H1 (cell line): ENCODE measurements at regions not wholly inside any gene's neighbourhood (a gene's known extent, or its start where the extent isn't known, plus 50 kb on each side); places are given as distances from the start of the nearest gene placed in this dataset.

Experiments used
- CTCF ChIA-PET: fragments of 300-600 bp; sonication (Branson Sonifier 250); formaldehyde crosslinking; loops from one replicate; lab custom pipeline; 2021; ENCODE audit not compliant: partially characterized antibody; lab: Charles Lee
- POLR2A ChIA-PET: fragments of 300-600 bp; sonication (Branson Sonifier 250); formaldehyde crosslinking; loops from one replicate; lab custom pipeline; 2021; ENCODE audit warnings: inconsistent platforms; ENCODE audit not compliant: partially characterized antibody; lab: Charles Lee
- DNase-seq, 2 experiments: peaks; one replicate each; pipeline versions ENCODE4 v3.0.0 to v3.0.0-alpha.2; 2010 to 2022; ENCODE audit warnings: low spot score in 2 of 2, low read depth in 1 of 2, mixed read lengths in 1 of 2
- FAIRE-seq: peaks from 2 replicates; lab custom pipeline; 2011; peaks lifted over from hg19 to GRCh38; lab: Jason Lieb, UNC
- H2AFZ ChIP-seq: 2 replicates; pipeline ENCODE4 v1.8.1; 2012; ENCODE audit warnings: low read length, inconsistent platforms
- H2AK5ac ChIP-seq: 2 replicates; pipeline ENCODE4 v1.6.1; 2013; ENCODE audit warnings: low read depth, low read length
- H2BK120ac ChIP-seq: replicated peaks from 2 replicates; pipeline ENCODE3; 2013; ENCODE audit warnings: low read depth, low read length, inconsistent platforms
- H2BK12ac ChIP-seq: 2 replicates; pipeline ENCODE4 v1.6.1; 2013; ENCODE audit warnings: low read depth, low read length
- H2BK15ac ChIP-seq: 2 replicates; pipeline ENCODE4 v1.6.1; 2013; ENCODE audit warnings: low read length
- H2BK20ac ChIP-seq: 2 replicates; pipeline ENCODE4 v1.6.1; 2013; ENCODE audit warnings: low read length
- H2BK5ac ChIP-seq: 2 replicates; pipeline ENCODE4 v1.6.1; 2013; ENCODE audit warnings: low read depth, low read length
- H3K14ac ChIP-seq: 2 replicates; pipeline ENCODE4 v1.6.1; 2013; ENCODE audit warnings: inconsistent platforms; ENCODE audit not compliant: insufficient read length
- H3K18ac ChIP-seq: 2 replicates; pipeline ENCODE4 v1.6.1; 2013; ENCODE audit warnings: low read length; ENCODE audit errors: extremely low read depth
- H3K23ac ChIP-seq: 2 replicates; pipeline ENCODE4 v1.6.1; 2013; ENCODE audit warnings: inconsistent platforms; ENCODE audit not compliant: insufficient read length
- H3K23me2 ChIP-seq: 2 replicates; pipeline ENCODE4 v1.6.1; 2013; ENCODE audit warnings: low read depth, low read length
- H3K27ac ChIP-seq: 2 replicates; pipeline ENCODE4 v1.6.1; 2011; ENCODE audit warnings: low read depth, low read length, inconsistent platforms
- H3K27me3 ChIP-seq, 4 experiments: replicated peaks in 1 of 4; 1 replicate in 1 of 4; 2 replicates in 3 of 4; pipeline versions ENCODE4 v1.6.1 to v1.8.1; 2011 to 2013; ENCODE audit warnings: low read length in 3 of 4, mild to moderate bottlenecking in 3 of 4, inconsistent platforms in 2 of 4, mixed read lengths in 2 of 4, moderate library complexity in 1 of 4; ENCODE audit not compliant: control insufficient read depth in 3 of 4, insufficient read depth in 3 of 4; ENCODE audit errors: extremely low read depth in 1 of 4
- H3K36me3 ChIP-seq, 4 experiments: 2 replicates each; pipeline versions ENCODE4 v1.6.1 to v1.8.1; 2011 to 2013; ENCODE audit warnings: mild to moderate bottlenecking in 4 of 4, low read length in 3 of 4, moderate library complexity in 2 of 4, control low read depth in 1 of 4, inconsistent platforms in 1 of 4; ENCODE audit not compliant: insufficient read depth in 4 of 4, control insufficient read depth in 2 of 4
- H3K4ac ChIP-seq: replicated peaks from 2 replicates; pipeline ENCODE3; 2013; ENCODE audit warnings: low read length, low read depth, mixed read lengths, inconsistent platforms; ENCODE audit not compliant: insufficient read length
- H3K4me1 ChIP-seq, 4 experiments: replicated peaks in 1 of 4; 1 replicate in 1 of 4; 2 replicates in 3 of 4; pipeline versions ENCODE4 v1.6.1 to v1.8.1; 2011 to 2013; ENCODE audit warnings: low read length in 3 of 4, inconsistent platforms in 2 of 4, mixed read lengths in 1 of 4; ENCODE audit not compliant: insufficient read depth in 4 of 4, control insufficient read depth in 3 of 4
- H3K4me2 ChIP-seq, 2 experiments: 2 replicates each; pipeline versions ENCODE4 v1.6.1 to v1.8.1; 2011 to 2013; ENCODE audit warnings: low read depth in 2 of 2, low read length in 2 of 2, control low read depth in 1 of 2, inconsistent platforms in 1 of 2, mild to moderate bottlenecking in 1 of 2; ENCODE audit not compliant: insufficient read depth in 1 of 2
- H3K4me3 ChIP-seq, 4 experiments: fragments of 200-600, 300-600 bp in 1 of 4; sonication (generic), shearing (Covaris generic), sonication (Bioruptor Twin) in 1 of 4; 2 replicates each; pipeline versions ENCODE4 v1.5.1 to v1.8.1; 2011 to 2016; ENCODE audit warnings: low read length in 4 of 4, low read depth in 3 of 4, control low read depth in 2 of 4, inconsistent platforms in 2 of 4, mild to moderate bottlenecking in 2 of 4, mixed read lengths in 1 of 4, moderate library complexity in 1 of 4; ENCODE audit not compliant: insufficient read depth in 2 of 4; ENCODE audit errors: extremely low read depth in 1 of 4
- H3K56ac ChIP-seq: replicated peaks from 2 replicates; pipeline ENCODE3; 2013; ENCODE audit warnings: low read depth, mild to moderate bottlenecking, mixed read lengths, low read length, inconsistent platforms; ENCODE audit not compliant: insufficient read length
- H3K79me1 ChIP-seq: 2 replicates; pipeline ENCODE4 v1.6.1; 2013; ENCODE audit warnings: low read depth, low read length, control low read depth
- H3K79me2 ChIP-seq, 2 experiments: 2 replicates each; pipeline versions ENCODE4 v1.6.1 to v1.8.1; 2012 to 2013; ENCODE audit warnings: low read length in 2 of 2, mild to moderate bottlenecking in 2 of 2, inconsistent platforms in 1 of 2; ENCODE audit not compliant: insufficient read depth in 2 of 2, control insufficient read depth in 1 of 2
- H3K9ac ChIP-seq, 4 experiments: replicated peaks in 1 of 4; 1 replicate in 1 of 4; 2 replicates in 3 of 4; pipeline versions ENCODE4 v1.6.1 to v1.8.1; 2011 to 2013; ENCODE audit warnings: low read depth in 3 of 4, low read length in 3 of 4, control low read depth in 2 of 4, mild to moderate bottlenecking in 2 of 4, moderate library complexity in 2 of 4, inconsistent platforms in 1 of 4; ENCODE audit errors: extremely low read depth in 1 of 4
- H3K9me3 ChIP-seq, 2 experiments: 2 replicates each; pipeline versions ENCODE4 v1.6.1 to v1.8.1; 2012 to 2013; ENCODE audit warnings: mild to moderate bottlenecking in 2 of 2, moderate library complexity in 2 of 2, control low read depth in 1 of 2, inconsistent platforms in 1 of 2, low read depth in 1 of 2, low read length in 1 of 2, mixed read lengths in 1 of 2; ENCODE audit not compliant: insufficient read depth in 2 of 2
- H4K20me1 ChIP-seq, 2 experiments: replicated peaks in 1 of 2; 2 replicates each; pipeline versions ENCODE3 to v1.8.1; 2011 to 2013; ENCODE audit warnings: inconsistent platforms in 2 of 2, low read length in 2 of 2, mild to moderate bottlenecking in 1 of 2; ENCODE audit not compliant: insufficient read depth in 2 of 2, control insufficient read depth in 1 of 2
- H4K5ac ChIP-seq: 2 replicates; pipeline ENCODE4 v1.6.1; 2013; ENCODE audit warnings: low read length, low read depth, mixed read lengths, inconsistent platforms; ENCODE audit not compliant: insufficient read length
- H4K8ac ChIP-seq: 2 replicates; pipeline ENCODE4 v1.8.0; 2013; ENCODE audit warnings: mild to moderate bottlenecking, moderate library complexity, low read length, inconsistent platforms; ENCODE audit not compliant: insufficient read depth; ENCODE audit errors: extremely low read depth
- H4K91ac ChIP-seq: replicated peaks from 2 replicates; pipeline ENCODE3; 2013; ENCODE audit warnings: low read length, mixed read lengths, inconsistent platforms; ENCODE audit not compliant: insufficient read length
- CEBPB ChIP-seq: IDR thresholded peaks from 2 replicates; pipeline ENCODE4 v1.6.1; 2012; ENCODE audit warnings: low read depth, low read length
- CHD1 ChIP-seq: IDR thresholded peaks from 2 replicates; pipeline ENCODE4 v1.6.1; 2012; ENCODE audit warnings: low read depth, low read length, improper control_type of control experiment
- GTF2F1 ChIP-seq: IDR thresholded peaks from 2 replicates; pipeline ENCODE4 v1.6.1; 2012; ENCODE audit warnings: low read depth, low read length, improper control_type of control experiment, borderline replicate concordance
- NANOG ChIP-seq: IDR thresholded peaks from 2 replicates; pipeline ENCODE4 v1.6.1; 2011; ENCODE audit warnings: low read length, low read depth, mild to moderate bottlenecking, inconsistent platforms; ENCODE audit not compliant: insufficient read depth, poor library complexity, severe bottlenecking
- PHF8 ChIP-seq: fragments of 200-600 bp; sonication (generic); conservative IDR thresholded peaks from 2 replicates; pipeline ENCODE4 v1.7.1; 2012; ENCODE audit warnings: low read depth, mild to moderate bottlenecking, inconsistent platforms, low read length, moderate library complexity
- POU5F1 ChIP-seq: IDR thresholded peaks from 2 replicates; pipeline ENCODE4 v1.6.1; 2011; ENCODE audit warnings: low read depth, mild to moderate bottlenecking, low read length, moderate library complexity
- RNF2 ChIP-seq: fragments of 200-900, 300-1000 bp; sonication (generic); IDR thresholded peaks from 2 replicates; pipeline ENCODE4 v1.7.1; 2016; ENCODE audit warnings: borderline replicate concordance, low read depth, mild to moderate bottlenecking, antibody characterized with exemption, low read length; ENCODE audit not compliant: poor library complexity, severe bottlenecking; ENCODE audit errors: missing control alignments
- SP4 ChIP-seq: IDR thresholded peaks from 2 replicates; pipeline ENCODE4 v1.6.1; 2012; ENCODE audit warnings: low read length, inconsistent platforms
- SRF ChIP-seq: IDR thresholded peaks from 2 replicates; pipeline ENCODE4 v1.6.1; 2011; ENCODE audit warnings: mild to moderate bottlenecking, low read depth, low read length, moderate library complexity
- SUZ12 ChIP-seq: fragments of 200-600 bp; sonication (generic); IDR thresholded peaks from 2 replicates; pipeline ENCODE4 v1.6.1; 2012; ENCODE audit warnings: mild to moderate bottlenecking, inconsistent platforms, low read length, moderate library complexity, mixed read lengths
- TAF1 ChIP-seq: IDR thresholded peaks from 2 replicates; pipeline ENCODE4 v1.6.1; 2011; ENCODE audit warnings: mild to moderate bottlenecking, low read depth, low read length
- TCF12 ChIP-seq: IDR thresholded peaks from 2 replicates; pipeline ENCODE4 v1.6.1; 2011; ENCODE audit warnings: low read depth, mild to moderate bottlenecking, low read length
- TEAD4 ChIP-seq: IDR thresholded peaks from 2 replicates; pipeline ENCODE4 v1.6.1; 2012; ENCODE audit warnings: low read depth, low read length, inconsistent platforms, mixed read lengths
- ZNF274 ChIP-seq: IDR thresholded peaks from 2 replicates; pipeline ENCODE4 v1.7.0; 2012; ENCODE audit warnings: low read length, borderline replicate concordance; ENCODE audit errors: extremely low read depth
- WGBS, 2 experiments: shearing (Covaris generic) in 1 of 2; methylation state at CpG; one replicate each; pipeline versions ENCODE4 v1.1.6 to v1.1.7; 2013 to 2015; ENCODE audit warnings: low lambda C conversion rate in 2 of 2, mixed read lengths in 2 of 2, inconsistent platforms in 1 of 2, low coverage in 1 of 2, missing lambda C conversion rate in 1 of 2; ENCODE audit not compliant: insufficient replicate concordance in 2 of 2, insufficient coverage in 1 of 2, insufficient read length in 1 of 2; ENCODE audit errors: extremely low coverage in 1 of 2, missing lambda C conversion rate in 1 of 2; 5-methylcytosine and 5-hydroxymethylcytosine counted together

GRCh38 chrX:39337451-39337850, 536.2 kb downstream of the MID1IP1 start:
- Histone ChIP-seq H2BK120ac (no peak overlapping the region), H4K8ac (no peak overlapping the region), H2AK5ac (no peak overlapping the region), H3K27ac (no peak overlapping the region), H3K27me3 (no peaks in the 10 kb centered on the region), H3K79me1 (no peaks in the 10 kb centered on the region), H3K56ac (no peak overlapping the region), H3K18ac (no peak overlapping the region), H3K4me2 (no peak overlapping the region), H3K14ac (no peak overlapping the region), H3K9me3 (no peaks in the 10 kb centered on the region), H4K91ac (no peak overlapping the region), H3K79me2 (no peaks in the 10 kb centered on the region), H3K4ac (no peak overlapping the region), H3K9ac (no peak overlapping the region), H4K5ac (no peak overlapping the region), H2BK5ac (no peak overlapping the region), H4K20me1 (no peaks in the 10 kb centered on the region), H3K36me3 (no peaks in the 10 kb centered on the region), H3K23ac (no peak overlapping the region), H2BK20ac (no peak overlapping the region), H3K4me1 (no peaks in the 10 kb centered on the region), H2BK15ac (no peak overlapping the region), H3K23me2 (no peaks in the 10 kb centered on the region), H2BK12ac (no peak overlapping the region), H3K4me3 (no peak overlapping the region), H2AFZ (no peak overlapping the region)
- DNase-seq: no peak
- 97% methylated on average over 4 of the region's 5 CpGs; no CpG with 5 or more reads in 1 of the 2 experiments for WGBS, 2 experiments
- ChIA-PET POLR2A (no interaction called here), CTCF (no interaction called here)
- no peak for FAIRE-seq
- no peak for TF ChIP-seq TEAD4
- no peak for TF ChIP-seq POU5F1
- TF ChIP-seq CEBPB: no peak
- TF ChIP-seq SUZ12: no peak
- no peak for TF ChIP-seq RNF2
- no peak for TF ChIP-seq GTF2F1
- no peak for TF ChIP-seq ZNF274
- no peak for TF ChIP-seq TAF1
- no peak for TF ChIP-seq NANOG
- TF ChIP-seq TCF12: no peak
- no peak for TF ChIP-seq SP4
- no peak for TF ChIP-seq CHD1
- TF ChIP-seq SRF: no peak
- TF ChIP-seq PHF8: no peak
